ENCODE measurements at regions not wholly inside any gene's neighbourhood (a gene's known extent, or its start where the extent isn't known, plus 50 kb on each side); places are given as distances from the start of the nearest gene placed in this dataset.

- H3K4me3 ChIP-seq (ENCODE audit: extremely low read depth in 1 of 4, insufficient read depth in 2 of 4, low read depth in 3 of 4, low read length in 4 of 4), result no peak overlapping the region
- H2BK12ac ChIP-seq (ENCODE audit: low read depth, low read length), result no peak overlapping the region
- H3K79me1 ChIP-seq (ENCODE audit: low read depth, low read length), result no peaks in the 10 kb centered on the region
- no peak overlapping the region for H2BK120ac ChIP-seq (replicated peaks; ENCODE audit: low read depth, low read length)
- H3K27me3 ChIP-seq (replicated peaks in 1 of 4; ENCODE audit: control insufficient read depth in 3 of 4, extremely low read depth in 1 of 4, insufficient read depth in 3 of 4, low read length in 3 of 4), result no peaks in the 10 kb centered on the region
- H3K4me2 ChIP-seq (ENCODE audit: insufficient read depth in 1 of 2, low read depth in 2 of 2, low read length in 2 of 2), result no peak overlapping the region
- H3K56ac ChIP-seq (replicated peaks; ENCODE audit: insufficient read length, low read depth, low read length), result no peak overlapping the region
- H3K36me3 ChIP-seq (ENCODE audit: control insufficient read depth in 2 of 4, insufficient read depth in 4 of 4, low read length in 3 of 4), result no peaks in the 10 kb centered on the region
- no peak overlapping the region for H3K9ac ChIP-seq (replicated peaks in 1 of 4; ENCODE audit: extremely low read depth in 1 of 4, low read depth in 3 of 4, low read length in 3 of 4)
- no peak overlapping the region for H2AFZ ChIP-seq (ENCODE audit: low read length)
- TF ChIP-seq TAF7 (optimal IDR thresholded peaks at IDR 0.05; ENCODE audit: borderline replicate concordance, low read depth, low read length) (no peak), EZH2 (IDR thresholded peaks at IDR 0.05; ENCODE audit: low read depth, low read length, severe bottlenecking) (no peak), RFX5 (IDR thresholded peaks at IDR 0.05; ENCODE audit: borderline replicate concordance, low read depth, low read length) (no peak), SP2 (IDR thresholded peaks at IDR 0.05; ENCODE audit: low read length) (no peak), CREB1 (IDR thresholded peaks at IDR 0.05) (no peak), JUN (IDR thresholded peaks at IDR 0.05; ENCODE audit: low read depth, low read length) (no peak), SUZ12 (IDR thresholded peaks at IDR 0.05; ENCODE audit: low read length) (no peak), TEAD4 (IDR thresholded peaks at IDR 0.05; ENCODE audit: low read depth, low read length) (no peak), ATF3 (IDR thresholded peaks at IDR 0.05; ENCODE audit: insufficient read depth, low read depth, low read length) (no peak), JUND (IDR thresholded peaks at IDR 0.05; ENCODE audit: low read length) (no peak), ASH2L (IDR thresholded peaks at IDR 0.05; ENCODE audit: low read length) (no peak), CEBPB (IDR thresholded peaks at IDR 0.05; ENCODE audit: low read depth, low read length) (no peak), POU5F1 (IDR thresholded peaks at IDR 0.05; ENCODE audit: low read depth, low read length) (no peak)
- no peak overlapping the region for H3K23ac ChIP-seq (ENCODE audit: insufficient read length)
- H2BK15ac ChIP-seq (ENCODE audit: low read length), result no peak overlapping the region
- no peak overlapping the region for H2AK5ac ChIP-seq (ENCODE audit: low read depth, low read length)
- H3K4ac ChIP-seq (replicated peaks; ENCODE audit: insufficient read length, low read depth, low read length), result no peak overlapping the region
- no peaks in the 10 kb centered on the region for H4K20me1 ChIP-seq (replicated peaks in 1 of 2; ENCODE audit: control insufficient read depth in 1 of 2, insufficient read depth in 2 of 2, low read length in 2 of 2)
- FAIRE-seq (no peak), DNase-seq (ENCODE audit: low read depth in 1 of 2, low spot score in 2 of 2) (no peak)
- POLR2A ChIA-PET (ENCODE audit: partially characterized antibody), result no interaction called here
- no peak overlapping the region for H3K18ac ChIP-seq (ENCODE audit: extremely low read depth, low read length)
- H3K27ac ChIP-seq (ENCODE audit: low read depth, low read length), result no peak overlapping the region
- H2BK5ac ChIP-seq (ENCODE audit: low read depth, low read length), result no peak overlapping the region
- no peaks in the 10 kb centered on the region for H3K9me3 ChIP-seq (ENCODE audit: insufficient read depth in 2 of 2, low read depth in 1 of 2, low read length in 1 of 2)
- H3K14ac ChIP-seq (ENCODE audit: insufficient read length), result no peak overlapping the region
- no peak overlapping the region for H2BK20ac ChIP-seq (ENCODE audit: low read length)
- 93% methylated on average over 2 of the region's 2 CpGs; no CpG with 5 or more reads in 1 of the 2 experiments for WGBS, 2 experiments (ENCODE audit: extremely low coverage in 1 of 2, insufficient coverage in 1 of 2, insufficient read length in 1 of 2, insufficient replicate concordance in 2 of 2, low coverage in 1 of 2, low lambda C conversion rate in 2 of 2, missing lambda C conversion rate in 1 of 2)
- no peak overlapping the region for H4K8ac ChIP-seq (ENCODE audit: extremely low read depth, insufficient read depth, low read length)
- H4K91ac ChIP-seq (replicated peaks; ENCODE audit: insufficient read length, low read length), result no peak overlapping the region
- peaks cover 0 to 30% of the 10 kb centered on the region in 2 experiments; a peak in 3 of 4 replicates for H3K79me2 ChIP-seq (ENCODE audit: control insufficient read depth in 1 of 2, insufficient read depth in 2 of 2, low read length in 2 of 2)
- CTCF ChIA-PET (ENCODE audit: partially characterized antibody), result interaction anchor here (0.6 kb wide), 1 partner anchor 35 kb away, joined by 3 read pairs; no protein-coding TSS in a partner anchor
- no peaks in the 10 kb centered on the region for H3K23me2 ChIP-seq (ENCODE audit: low read depth, low read length)
- peaks cover 0 to 4% (median 0%) of the 10 kb centered on the region in 4 experiments; a peak in 3 of 7 replicates for H3K4me1 ChIP-seq (replicated peaks in 1 of 4; ENCODE audit: control insufficient read depth in 3 of 4, insufficient read depth in 4 of 4, low read length in 3 of 4)
- no peak overlapping the region for H4K5ac ChIP-seq (ENCODE audit: insufficient read length, low read depth, low read length)
Measured at GRCh38 chr18:39773646-39774045, 2181.4 kb upstream of the PIK3C3 start.

Data from H1 (cell line).